ENCODE measurements at regions not wholly inside any gene's neighbourhood (a gene's known extent, or its start where the extent isn't known, plus 50 kb on each side); places are given as distances from the start of the nearest gene placed in this dataset.
A peak's percentile ranks its signal among the peaks of the same experiment; 100 is the strongest.

DNA sequence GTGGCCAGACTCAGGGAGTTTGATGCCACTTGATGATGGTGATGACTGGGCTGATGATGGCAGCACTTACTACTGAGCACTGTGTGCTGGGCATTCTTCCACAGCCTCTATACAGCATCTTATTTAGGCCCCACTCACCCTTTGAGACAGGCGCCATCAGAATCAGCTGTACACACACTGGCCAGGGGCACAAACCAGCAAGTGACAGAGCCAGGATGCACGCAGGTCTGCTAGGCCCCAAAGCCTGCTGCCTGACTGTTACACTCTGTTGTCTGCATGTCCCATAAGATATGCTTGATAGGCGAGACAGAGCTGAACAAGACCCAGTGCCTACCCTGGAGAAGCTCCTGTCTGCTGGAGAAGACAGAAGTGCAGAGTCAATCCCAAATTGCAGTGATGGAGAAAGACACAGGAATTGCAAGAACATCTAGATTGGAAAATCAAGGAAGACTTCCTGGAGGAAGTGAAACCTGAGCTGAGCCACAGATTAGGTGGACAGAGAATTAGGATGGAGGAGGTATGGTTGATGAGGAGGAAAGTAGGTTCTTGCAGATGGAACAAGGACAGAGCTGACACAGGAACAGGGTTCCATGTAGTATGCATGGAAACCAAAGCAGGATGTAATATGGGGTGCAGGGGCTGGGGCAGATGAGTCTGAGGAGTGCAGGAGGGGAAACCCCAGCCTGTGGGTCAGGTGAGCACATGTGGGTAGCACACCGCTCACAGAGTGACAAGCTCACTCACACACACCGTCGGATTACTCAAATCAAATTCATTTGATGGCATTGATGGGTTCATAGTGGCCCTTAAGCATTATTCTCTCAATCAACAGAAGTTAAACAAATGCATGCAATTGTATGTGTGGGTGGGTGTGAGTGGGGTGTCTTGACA lies 117.3 kb downstream of the BEGAIN start:
- no peak for DNase-seq

DNA sequence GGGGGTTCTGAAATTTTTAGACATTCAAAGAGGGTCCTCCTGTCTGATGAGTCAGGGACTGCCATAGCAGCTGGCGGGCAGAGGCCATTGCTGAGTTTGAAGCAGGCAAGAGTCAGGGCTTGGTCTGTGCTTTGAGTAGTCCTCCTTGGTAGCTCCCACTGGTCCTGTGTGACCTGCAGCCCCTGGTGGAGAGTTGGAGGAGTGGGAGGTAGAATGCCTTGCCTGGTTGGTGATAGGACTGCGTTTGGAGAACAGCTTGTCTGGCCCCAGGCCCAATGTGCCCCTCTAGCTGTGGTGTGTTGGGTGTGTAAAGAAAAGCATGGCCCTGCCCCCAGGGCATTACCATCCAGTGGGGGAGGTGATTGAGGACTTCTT lies 116.7 kb downstream of the BEGAIN start:
- DNase-seq, result no peak

DNA sequence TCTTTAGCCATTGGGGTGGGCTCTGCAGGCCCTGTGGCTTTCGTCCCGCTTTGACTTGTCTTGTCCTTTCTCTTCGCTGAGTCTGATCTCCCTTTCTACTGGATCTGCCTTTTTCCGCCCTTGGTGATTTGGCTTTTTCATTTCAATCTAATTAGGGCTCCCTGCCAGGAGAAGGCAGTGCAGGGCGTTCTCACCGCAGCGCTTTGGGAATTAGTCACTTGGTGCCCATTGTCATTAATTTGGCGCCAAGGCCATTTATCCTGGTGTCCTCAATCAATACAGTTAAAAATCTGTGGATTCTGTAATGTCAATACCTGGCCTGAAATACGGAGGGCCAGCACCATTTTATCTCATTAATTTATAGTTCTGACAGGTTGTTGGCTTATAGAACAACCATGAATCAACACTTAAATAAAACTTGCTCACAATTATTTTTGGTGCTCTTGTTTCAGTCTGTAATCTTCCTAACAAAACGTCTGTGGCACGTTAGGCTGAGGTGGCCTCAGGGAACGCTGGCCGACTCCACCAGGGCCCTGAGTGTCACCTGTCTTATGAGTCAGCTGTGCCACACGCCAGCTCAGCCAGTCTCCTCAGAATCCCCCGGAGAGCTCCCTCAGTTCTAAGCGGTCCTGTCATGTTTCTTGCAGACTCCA lies 115.7 kb downstream of the BEGAIN start:
- DNase-seq, result no peak

- no peak for DNase-seq
These were observed 115.1 kb downstream of the BEGAIN start for GRCh38 chr14:100472094-100472455.

- no peak for DNase-seq
These were observed 114.7 kb downstream of the BEGAIN start for GRCh38 chr14:100472491-100472890.

GRCh38 chr14:100473249-100473648 lies 114.0 kb downstream of the BEGAIN start:
- no peak for DNase-seq

DNA sequence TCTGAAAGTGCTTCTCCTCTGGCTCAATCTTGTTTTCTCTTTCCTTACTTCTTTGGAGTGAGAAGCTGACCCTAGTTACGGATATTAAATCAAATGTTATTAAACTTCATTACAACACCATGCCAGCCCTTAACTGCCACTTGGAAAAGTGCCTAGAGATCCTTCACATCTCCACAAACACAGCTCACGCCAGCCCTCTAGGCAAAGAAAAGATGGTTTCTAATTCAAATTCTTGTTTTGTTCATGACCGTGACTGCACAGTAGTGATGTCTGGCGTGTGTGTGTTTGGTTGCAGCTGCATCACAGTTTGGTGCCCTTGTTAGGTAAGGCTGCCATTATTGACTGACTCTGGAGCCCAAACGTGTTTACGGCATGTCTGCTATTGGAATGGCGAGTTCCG lies 113.0 kb downstream of the BEGAIN start:
- no peak for DNase-seq

DNA sequence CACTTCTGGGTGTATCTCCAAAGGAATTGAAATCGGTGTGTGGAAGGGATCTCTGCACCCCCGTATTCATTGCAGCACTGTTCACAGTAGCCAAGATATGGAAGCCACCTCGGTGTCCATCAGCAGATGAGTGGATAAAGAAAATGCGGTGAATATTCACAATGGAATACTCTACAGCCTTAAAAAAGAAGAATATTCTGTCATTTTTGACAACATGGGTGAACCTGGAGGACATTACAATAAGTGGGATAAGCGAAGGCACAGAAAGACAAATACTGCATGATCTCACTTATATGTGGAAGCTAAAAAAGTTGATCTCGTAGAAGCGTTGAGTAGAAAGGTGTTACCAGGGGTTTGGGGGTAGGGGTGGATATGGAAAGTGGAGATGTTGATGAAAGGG lies 111.9 kb downstream of the BEGAIN start:
- no peak for DNase-seq

DNA sequence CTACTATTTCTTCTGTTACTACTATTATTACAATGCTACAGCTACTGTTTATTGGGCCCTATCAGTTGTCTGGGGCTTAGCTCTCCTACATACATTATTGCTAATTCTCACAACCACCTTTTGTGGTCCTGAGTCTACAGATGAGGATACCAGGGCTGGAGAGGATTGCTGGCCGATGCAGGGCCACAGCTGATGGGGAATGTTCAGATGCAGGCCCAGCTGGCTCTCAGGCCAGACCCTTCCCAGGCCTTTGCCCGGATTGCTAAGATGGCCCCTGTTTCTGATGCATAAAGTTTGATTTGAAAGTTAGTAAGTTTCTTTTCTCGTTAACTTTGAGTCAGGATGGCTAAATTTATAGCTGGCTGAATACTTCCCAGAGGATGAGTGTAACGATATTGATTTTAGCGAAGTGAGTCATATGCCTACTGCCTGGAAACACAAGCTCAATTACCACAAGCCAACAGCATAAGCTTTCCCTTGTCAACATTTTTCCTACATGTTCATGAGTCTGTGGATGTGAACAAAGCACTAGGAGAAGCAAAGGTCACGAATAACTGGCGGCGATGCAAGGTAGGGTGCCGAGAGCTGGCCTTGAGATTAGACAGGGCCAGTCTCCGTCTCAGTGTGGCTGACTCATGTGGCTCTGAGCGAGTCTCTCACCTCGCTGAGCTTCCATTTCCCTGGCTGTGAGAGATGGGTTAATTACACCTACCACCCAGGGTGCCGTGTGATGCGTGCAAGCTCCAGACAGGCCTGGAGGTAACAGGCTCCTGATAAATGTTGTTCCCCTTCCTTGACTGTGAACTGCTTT lies 111.0 kb downstream of the BEGAIN start:
- no peak for DNase-seq

GRCh38 chr14:100484531-100485267 lies 102.5 kb downstream of the BEGAIN start:
- DNase-seq, result no peak

DNA sequence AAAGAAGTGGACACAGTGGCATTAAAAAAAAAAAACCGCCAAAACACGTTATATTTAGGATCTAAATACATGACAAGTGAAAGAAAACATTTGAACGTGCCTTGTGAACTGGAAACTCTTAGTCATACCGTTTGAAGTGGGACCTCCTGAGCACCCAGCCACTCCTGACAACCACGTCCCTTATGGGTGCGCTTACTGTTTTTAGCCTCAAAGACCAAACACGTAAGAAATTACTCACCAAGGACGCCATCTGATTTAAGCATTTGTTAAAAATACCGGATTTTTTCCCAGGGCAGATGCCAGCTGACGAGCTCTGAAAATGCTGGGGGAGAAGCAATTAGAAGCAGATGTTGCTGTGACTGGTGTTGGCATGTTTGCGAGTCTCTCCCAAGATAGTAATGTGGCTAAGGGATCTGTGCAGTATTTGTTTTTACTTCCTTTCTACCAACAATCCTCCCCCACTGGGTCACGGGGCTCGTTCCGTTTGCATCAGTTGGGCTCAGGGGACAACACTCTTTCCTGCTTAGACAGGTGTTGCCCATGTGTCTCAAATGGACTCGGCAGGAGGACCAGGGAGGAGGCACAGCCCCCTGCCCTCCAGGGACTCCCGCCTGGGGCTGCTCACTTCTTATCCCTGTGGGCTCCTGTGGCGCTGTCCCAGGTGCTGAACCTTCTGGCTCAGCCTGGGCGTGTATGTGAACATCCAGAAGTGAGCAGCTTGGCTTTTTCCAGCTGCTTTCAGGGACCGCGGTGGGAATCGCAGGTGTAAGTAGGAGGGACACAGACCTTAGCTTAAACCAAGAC lies 101.0 kb downstream of the BEGAIN start:
- peak; percentile 41 for DNase-seq
